Esophagus (tissue), 2 donors: ENCODE measurements at regions not wholly inside any gene's neighbourhood (a gene's known extent, or its start where the extent isn't known, plus 50 kb on each side); places are given as distances from the start of the nearest gene placed in this dataset.

Source experiments
- H3K27ac ChIP-seq, 2 donors: one replicate each; pipeline ENCODE4 v1.5.1; 2013; ENCODE audit warnings: low read depth in 2 of 2, mild to moderate bottlenecking in 2 of 2, inconsistent platforms in 1 of 2, low read length in 1 of 2, moderate library complexity in 1 of 2
- H3K27me3 ChIP-seq, 2 donors: one replicate each; pipeline ENCODE4 v1.6.1; 2013; ENCODE audit warnings: low read length in 2 of 2, control low read depth in 1 of 2, mild to moderate bottlenecking in 1 of 2; ENCODE audit not compliant: insufficient read depth in 2 of 2, control insufficient read depth in 1 of 2
- H3K36me3 ChIP-seq, 2 donors: one replicate each; pipeline ENCODE4 v1.6.1; 2013; ENCODE audit warnings: low read length in 1 of 2; ENCODE audit not compliant: control insufficient read depth in 2 of 2, insufficient read depth in 2 of 2
- H3K4me1 ChIP-seq, 2 donors: one replicate each; pipeline ENCODE4 v1.6.1; 2013; ENCODE audit warnings: low read length in 1 of 2; ENCODE audit not compliant: control insufficient read depth in 2 of 2, insufficient read depth in 2 of 2
- H3K4me3 ChIP-seq, 2 donors: one replicate each; pipeline ENCODE4 v1.5.1; 2013; ENCODE audit warnings: low read length in 2 of 2, mild to moderate bottlenecking in 2 of 2, low read depth in 1 of 2, moderate library complexity in 1 of 2
- H3K9me3 ChIP-seq, 2 donors: one replicate each; pipeline ENCODE4 v1.6.1; 2013; ENCODE audit warnings: mild to moderate bottlenecking in 2 of 2, low read depth in 1 of 2, low read length in 1 of 2, moderate library complexity in 1 of 2; ENCODE audit not compliant: control insufficient read depth in 2 of 2, insufficient read depth in 1 of 2
- whole genome bisulfite sequencing, 2 donors: extraction: QIAGEN DNeasy Blood & Tissue Kit; methylation state at CpG; one replicate each; pipeline ENCODE4 v1.1.7; 2013; 5-methylcytosine and 5-hydroxymethylcytosine counted together
- donor health status: healthy with polysubstance abuse.
- donor health status: Bipolar disorder and iron deficiency.

GRCh38 chr1:61606448-61607312 lies 118.3 kb downstream of the TM2D1 start:
- Histone ChIP-seq H3K4me1 (peaks cover 0 to 4% of the 10 kb centered on the region in 2 donors), H3K27me3 (no peaks in the 10 kb centered on the region), H3K4me3 (no peak overlapping the region), H3K9me3 (no peaks in the 10 kb centered on the region), H3K36me3 (no peaks in the 10 kb centered on the region), H3K27ac (peak overlapping the region; percentile 93 to 94)
- whole genome bisulfite sequencing, 2 donors, result 48 to 58% methylated on average over 15 of the region's 15 CpGs

GRCh38 chr1:61605607-61606321 lies 119.2 kb downstream of the TM2D1 start:
- no peak overlapping the region for H3K4me3 ChIP-seq
- H3K27me3 ChIP-seq, result no peaks in the 10 kb centered on the region

GRCh38 chr1:61604684-61605083 lies 120.3 kb downstream of the TM2D1 start:
- Histone ChIP-seq H3K4me3 (no peak overlapping the region), H3K9me3 (no peaks in the 10 kb centered on the region), H3K4me1 (peaks cover 0 to 3% of the 10 kb centered on the region in 2 donors), H3K27me3 (no peaks in the 10 kb centered on the region), H3K36me3 (no peaks in the 10 kb centered on the region), H3K27ac (no peak overlapping the region)
- 72 to 88% methylated on average over 1 of the region's 1 CpG for WGBS, 2 donors

More at GRCh38 chr1:61605607-61606321, 119.2 kb downstream of the TM2D1 start:
- Histone ChIP-seq H3K27ac (peak overlapping the region; percentile 81 to 94), H3K36me3 (no peaks in the 10 kb centered on the region), H3K4me1 (peaks cover 0 to 3% of the 10 kb centered on the region in 2 donors), H3K9me3 (no peaks in the 10 kb centered on the region)
- 47% methylated on average over 4 of the region's 4 CpGs for WGBS, 2 donors

- Histone ChIP-seq H3K4me3 (no peak overlapping the region), H3K27me3 (no peaks in the 10 kb centered on the region), H3K4me1 (peaks cover 0 to 3% of the 10 kb centered on the region in 2 donors), H3K27ac (no peak overlapping the region), H3K9me3 (no peaks in the 10 kb centered on the region), H3K36me3 (no peaks in the 10 kb centered on the region)
- WGBS, 2 donors, result 88 to 89% methylated on average over 4 of the region's 4 CpGs
These were observed 120.7 kb downstream of the TM2D1 start for GRCh38 chr1:61604261-61604660.

- Histone ChIP-seq H3K4me1 (peaks cover 0 to 3% of the 10 kb centered on the region in 2 donors), H3K27ac (no peak overlapping the region), H3K27me3 (no peaks in the 10 kb centered on the region), H3K4me3 (no peak overlapping the region), H3K36me3 (no peaks in the 10 kb centered on the region), H3K9me3 (no peaks in the 10 kb centered on the region)
- whole genome bisulfite sequencing, 2 donors, result 81 to 93% methylated on average over 3 of the region's 3 CpGs
These were observed 122.3 kb downstream of the TM2D1 start for GRCh38 chr1:61602663-61603062.

GRCh38 chr1:61597601-61598000 lies 127.3 kb downstream of the TM2D1 start:
- Histone ChIP-seq H3K27ac (no peak overlapping the region), H3K9me3 (no peaks in the 10 kb centered on the region), H3K27me3 (no peaks in the 10 kb centered on the region), H3K36me3 (no peaks in the 10 kb centered on the region), H3K4me1 (peaks cover 0 to 2% of the 10 kb centered on the region in 2 donors), H3K4me3 (no peak overlapping the region)
- whole genome bisulfite sequencing, 2 donors, result 91 to 98% methylated on average over 2 of the region's 2 CpGs

- H3K27ac ChIP-seq, result no peak overlapping the region
- H3K9me3 ChIP-seq, result no peaks in the 10 kb centered on the region
- WGBS, 2 donors, result 97 to 98% methylated on average over 4 of the region's 4 CpGs
- H3K4me3 ChIP-seq, result no peak overlapping the region
- H3K4me1 ChIP-seq, result peaks cover 0 to 4% of the 10 kb centered on the region in 2 donors
- no peaks in the 10 kb centered on the region for H3K27me3 ChIP-seq
- H3K36me3 ChIP-seq, result no peaks in the 10 kb centered on the region
These were observed 131.6 kb downstream of the TM2D1 start for GRCh38 chr1:61593331-61593730.

- Histone ChIP-seq H3K27me3 (no peaks in the 10 kb centered on the region), H3K36me3 (no peaks in the 10 kb centered on the region), H3K27ac (peak overlapping the region; percentile 44 to 48), H3K9me3 (no peaks in the 10 kb centered on the region), H3K4me1 (peaks cover 0 to 7% of the 10 kb centered on the region in 2 donors), H3K4me3 (no peak overlapping the region)
- WGBS, 2 donors, result 53 to 69% methylated on average over 9 of the region's 9 CpGs
These were observed 133.6 kb downstream of the TM2D1 start for GRCh38 chr1:61591351-61591750.

GRCh38 chr1:61588736-61589672 lies 135.9 kb downstream of the TM2D1 start:
- Histone ChIP-seq H3K4me1 (peaks cover 0 to 6% of the 10 kb centered on the region in 2 donors), H3K4me3 (no peak overlapping the region), H3K9me3 (no peaks in the 10 kb centered on the region), H3K36me3 (no peaks in the 10 kb centered on the region), H3K27ac (peak overlapping the region in 1 of 2 donors; percentile 47), H3K27me3 (no peaks in the 10 kb centered on the region)
- WGBS, 2 donors, result 56 to 62% methylated on average over 18 of the region's 18 CpGs
